ENCODE measurements at regions not wholly inside any gene's neighbourhood (a gene's known extent, or its start where the extent isn't known, plus 50 kb on each side); places are given as distances from the start of the nearest gene placed in this dataset.

DNA sequence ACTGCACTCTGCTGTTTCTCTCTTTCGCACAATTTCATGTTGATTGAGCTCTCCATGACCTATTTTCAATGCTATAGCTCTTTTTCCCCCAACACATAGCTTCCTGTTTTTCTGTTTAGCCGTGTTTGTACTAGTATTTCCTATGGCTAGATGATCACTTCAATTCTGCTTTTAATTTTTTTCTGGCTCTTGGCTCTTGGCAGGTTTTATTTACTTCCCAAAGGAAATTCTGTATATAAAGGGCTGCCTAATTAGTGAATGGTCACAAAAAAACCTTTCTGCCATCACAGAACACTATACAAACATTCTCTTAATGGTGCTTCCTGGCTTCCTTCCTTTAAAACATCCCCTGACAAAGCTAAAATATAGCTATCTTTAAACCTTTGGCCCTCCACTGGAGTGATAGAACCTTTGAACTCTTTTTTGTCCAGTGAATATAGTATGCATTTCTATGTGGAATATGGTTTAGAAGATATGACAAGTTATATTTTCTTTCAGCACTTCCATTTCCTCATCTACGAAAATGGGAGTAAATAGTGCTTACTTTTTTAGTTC lies 88.2 kb downstream of the RASSF9 start (continued):
- TF ChIP-seq, protein P1, sequence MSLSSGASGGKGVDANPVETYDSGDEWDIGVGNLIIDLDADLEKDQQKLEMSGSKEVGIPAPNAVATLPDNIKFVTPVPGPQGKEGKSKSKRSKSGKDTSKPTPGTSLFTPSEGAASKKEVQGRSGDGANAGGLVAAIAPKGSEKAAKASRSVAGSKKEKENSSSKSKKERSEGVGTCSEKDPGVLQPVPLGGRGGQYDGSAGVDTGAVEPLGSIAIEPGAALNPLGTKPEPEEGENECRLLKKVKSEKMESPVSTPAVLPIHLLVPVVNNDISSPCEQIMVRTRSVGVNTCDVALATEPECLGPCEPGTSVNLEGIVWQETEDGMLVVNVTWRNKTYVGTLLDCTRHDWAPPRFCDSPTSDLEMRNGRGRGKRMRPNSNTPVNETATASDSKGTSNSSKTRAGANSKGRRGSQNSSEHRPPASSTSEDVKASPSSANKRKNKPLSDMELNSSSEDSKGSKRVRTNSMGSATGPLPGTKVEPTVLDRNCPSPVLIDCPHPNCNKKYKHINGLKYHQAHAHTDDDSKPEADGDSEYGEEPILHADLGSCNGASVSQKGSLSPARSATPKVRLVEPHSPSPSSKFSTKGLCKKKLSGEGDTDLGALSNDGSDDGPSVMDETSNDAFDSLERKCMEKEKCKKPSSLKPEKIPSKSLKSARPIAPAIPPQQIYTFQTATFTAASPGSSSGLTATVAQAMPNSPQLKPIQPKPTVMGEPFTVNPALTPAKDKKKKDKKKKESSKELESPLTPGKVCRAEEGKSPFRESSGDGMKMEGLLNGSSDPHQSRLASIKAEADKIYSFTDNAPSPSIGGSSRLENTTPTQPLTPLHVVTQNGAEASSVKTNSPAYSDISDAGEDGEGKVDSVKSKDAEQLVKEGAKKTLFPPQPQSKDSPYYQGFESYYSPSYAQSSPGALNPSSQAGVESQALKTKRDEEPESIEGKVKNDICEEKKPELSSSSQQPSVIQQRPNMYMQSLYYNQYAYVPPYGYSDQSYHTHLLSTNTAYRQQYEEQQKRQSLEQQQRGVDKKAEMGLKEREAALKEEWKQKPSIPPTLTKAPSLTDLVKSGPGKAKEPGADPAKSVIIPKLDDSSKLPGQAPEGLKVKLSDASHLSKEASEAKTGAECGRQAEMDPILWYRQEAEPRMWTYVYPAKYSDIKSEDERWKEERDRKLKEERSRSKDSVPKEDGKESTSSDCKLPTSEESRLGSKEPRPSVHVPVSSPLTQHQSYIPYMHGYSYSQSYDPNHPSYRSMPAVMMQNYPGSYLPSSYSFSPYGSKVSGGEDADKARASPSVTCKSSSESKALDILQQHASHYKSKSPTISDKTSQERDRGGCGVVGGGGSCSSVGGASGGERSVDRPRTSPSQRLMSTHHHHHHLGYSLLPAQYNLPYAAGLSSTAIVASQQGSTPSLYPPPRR (CRISPR knock-in tag; IDR thresholded peaks at IDR 0.05; ENCODE audit: borderline replicate concordance): no peak

All from HepG2 (cell line).